NCI-H146 treated with DMSO at 0.1 percent for 48 hours (cell line): ENCODE measurements at regions not wholly inside any gene's neighbourhood (a gene's known extent, or its start where the extent isn't known, plus 50 kb on each side); places are given as distances from the start of the nearest gene placed in this dataset.

ENCODE experiments used
- DNase-seq: peaks from one replicate; lab custom pipeline; 2025; ENCODE audit not compliant: unreplicated experiment; lab: John Stamatoyannopoulos, UW

DNA sequence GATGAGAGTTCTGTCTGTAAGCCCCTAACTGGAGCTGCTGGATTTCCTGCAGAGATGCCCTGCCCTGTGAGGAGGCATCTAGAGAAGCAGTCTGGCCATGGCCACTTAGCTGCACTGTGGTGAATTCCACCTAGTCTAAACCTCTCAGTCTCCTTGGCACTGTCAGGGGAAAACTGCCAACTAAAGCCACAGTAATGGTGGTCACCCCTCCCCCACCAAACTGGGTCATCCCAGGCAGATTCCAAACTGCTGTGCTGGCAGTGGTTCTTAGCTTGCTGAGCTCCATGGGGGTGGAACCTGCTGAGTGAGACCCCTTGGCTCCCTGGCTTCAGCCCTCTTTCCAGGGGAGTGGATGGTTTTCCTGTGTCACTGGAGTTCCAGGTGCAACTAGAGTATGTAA, 740.6 kb downstream of the RWDD3 start:
- DNase-seq: no peak

DNA sequence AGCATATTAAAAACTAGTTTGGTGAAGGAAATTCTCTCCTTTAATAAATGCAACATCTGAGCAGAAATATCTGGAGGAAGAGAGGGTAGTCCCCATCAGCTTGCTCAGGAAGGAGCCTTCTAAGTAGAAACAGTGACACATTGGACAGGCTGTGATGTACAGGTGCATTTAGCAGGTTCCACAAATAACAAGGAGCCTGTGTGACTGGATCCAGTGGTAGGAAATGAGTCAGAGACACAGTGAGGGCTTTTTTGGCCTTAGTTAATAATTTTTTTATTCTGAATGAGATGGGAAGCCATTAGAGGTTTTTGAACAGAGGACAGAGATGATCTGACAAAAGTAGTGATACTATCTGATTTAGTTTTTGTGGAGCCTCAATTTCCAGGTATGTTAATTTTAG, 738.9 kb upstream of the PTBP2 start:
- DNase-seq: no peak

DNA sequence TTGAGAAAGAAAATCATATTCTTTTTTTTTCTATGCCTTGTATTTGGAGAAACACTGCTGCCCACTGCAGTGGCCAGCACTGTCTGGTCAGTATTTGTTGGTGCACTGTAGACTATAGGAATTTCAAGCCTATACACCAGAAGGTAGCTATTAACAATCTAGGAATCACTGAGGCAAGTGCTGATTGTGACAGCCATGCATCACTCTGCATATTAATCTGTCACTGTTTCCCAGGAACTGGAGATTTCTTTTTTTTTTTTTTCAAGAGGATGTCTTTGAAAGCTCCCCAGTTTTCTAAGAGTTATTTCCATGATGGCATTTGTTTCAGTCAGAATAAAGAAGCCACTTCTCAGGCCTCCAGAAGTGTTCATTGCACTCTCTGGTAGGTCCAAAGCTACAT, 737.8 kb upstream of the PTBP2 start:
- DNase-seq: no peak

DNA sequence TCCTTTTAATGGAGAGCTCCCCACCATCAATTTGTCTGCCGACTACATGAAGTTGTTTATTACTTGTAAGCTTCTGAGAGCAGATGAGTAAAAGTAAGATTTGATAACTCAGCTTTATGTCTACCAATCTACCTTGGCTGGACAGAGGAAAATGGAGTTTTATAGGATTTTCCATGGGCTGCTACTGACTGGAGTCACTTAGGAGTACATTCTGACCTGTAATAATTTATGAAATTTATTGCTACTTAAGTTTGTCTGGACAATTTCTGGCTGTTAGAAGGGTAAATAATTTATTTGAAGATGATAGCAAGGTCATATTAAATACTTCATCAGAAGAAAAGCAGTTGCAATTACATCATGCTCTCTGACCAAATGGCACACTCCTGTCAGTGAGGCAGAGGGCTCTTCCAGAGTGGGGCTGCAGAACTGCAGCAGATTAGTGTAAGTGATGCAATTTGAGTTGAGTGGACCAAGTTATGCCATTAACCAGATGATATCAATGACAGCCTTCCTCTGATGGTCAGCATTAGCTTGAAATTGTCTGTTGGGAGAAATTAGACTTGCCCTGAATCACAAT, 736.7 kb upstream of the PTBP2 start:
- DNase-seq: no peak

DNA sequence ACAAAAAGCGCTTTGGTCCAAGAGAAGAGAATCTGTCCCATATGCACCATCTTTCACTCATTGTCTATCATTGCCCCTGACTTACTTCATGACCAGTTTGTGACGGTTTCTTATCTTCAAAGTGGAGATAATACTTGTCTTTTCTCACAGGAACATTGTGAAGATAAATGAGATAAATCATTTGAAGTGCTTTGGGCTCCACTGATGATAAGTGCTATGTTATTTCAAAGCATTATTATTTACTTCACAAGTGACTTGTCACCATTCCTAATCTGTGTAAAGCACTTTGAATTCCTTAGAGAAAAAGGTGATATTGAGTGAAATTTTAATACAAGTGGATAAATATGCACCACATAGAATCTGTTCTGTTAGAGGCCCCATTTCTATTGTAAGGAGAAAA, 731.6 kb upstream of the PTBP2 start:
- no peak for DNase-seq

DNA sequence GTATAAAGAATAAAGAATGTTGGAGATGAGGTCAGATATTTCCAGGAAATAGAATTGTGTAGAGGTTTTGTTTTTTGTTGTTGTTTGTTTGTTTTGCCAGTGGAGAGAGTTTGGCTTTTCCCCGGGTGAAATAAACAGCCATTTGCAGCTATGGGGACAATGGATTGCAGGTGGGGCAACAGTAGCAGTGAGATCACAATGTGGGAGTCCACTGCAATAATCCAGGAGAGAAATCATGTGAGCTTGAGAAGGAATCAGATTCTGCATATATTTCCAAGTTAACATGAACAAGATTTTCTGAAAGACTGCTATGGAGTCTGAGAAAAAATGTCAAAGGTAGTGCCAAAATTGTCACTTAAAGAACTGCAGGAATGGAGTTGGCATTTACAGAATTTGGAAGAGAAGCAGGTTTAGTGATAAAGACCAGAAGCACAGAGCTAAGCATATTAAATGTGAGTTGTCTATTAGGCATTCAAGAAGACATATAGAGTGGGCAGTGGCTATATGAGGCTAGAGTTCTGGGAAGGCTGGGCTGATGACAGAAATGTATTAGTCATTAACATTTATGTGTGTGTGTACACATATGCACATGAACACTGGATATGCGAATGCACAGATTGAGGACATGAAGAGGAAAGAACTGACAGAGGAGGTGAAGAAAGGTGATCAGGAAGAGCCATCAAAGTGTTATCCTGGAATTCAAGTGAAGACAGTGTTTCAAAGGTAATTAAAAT, 729.6 kb upstream of the PTBP2 start:
- DNase-seq: no peak

DNA sequence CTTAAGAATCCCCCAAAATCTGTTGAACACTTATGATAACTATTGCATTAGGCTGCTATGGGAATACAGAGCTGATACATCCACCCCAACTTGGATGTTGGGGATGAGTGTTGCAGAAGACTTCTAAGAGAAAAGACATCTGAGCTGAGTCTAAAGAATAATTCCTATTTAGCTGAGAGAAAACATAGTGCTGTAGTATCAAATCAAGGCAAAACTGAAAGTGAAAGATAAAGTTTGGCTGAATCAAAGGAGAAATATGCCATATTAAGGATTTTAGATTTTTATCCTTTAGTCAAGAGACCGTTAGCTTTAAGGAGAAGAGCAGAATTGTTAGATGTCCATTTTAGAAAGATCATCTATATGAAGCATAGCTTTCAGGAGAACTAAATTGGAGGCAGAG, 726.9 kb upstream of the PTBP2 start:
- DNase-seq: no peak

DNA sequence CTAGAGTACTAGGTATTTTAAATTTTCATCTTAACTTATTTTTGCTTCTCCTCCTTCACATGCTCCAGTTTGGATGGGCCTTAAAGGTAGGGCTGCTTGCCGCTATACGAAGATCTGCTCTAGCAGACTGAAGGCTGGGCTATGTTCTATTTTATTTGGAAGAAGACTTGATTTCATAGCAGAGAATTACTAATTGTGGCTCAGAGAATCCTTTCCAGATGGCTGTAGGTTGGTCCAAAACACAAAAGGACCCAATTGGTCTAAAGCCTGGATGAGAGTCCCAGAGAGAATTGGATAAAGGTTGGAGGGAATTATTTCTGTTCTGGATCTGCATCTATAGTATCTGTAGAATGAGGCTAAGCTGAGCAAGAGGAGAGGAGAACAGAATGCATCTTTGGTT, 719.4 kb upstream of the PTBP2 start:
- no peak for DNase-seq

DNA sequence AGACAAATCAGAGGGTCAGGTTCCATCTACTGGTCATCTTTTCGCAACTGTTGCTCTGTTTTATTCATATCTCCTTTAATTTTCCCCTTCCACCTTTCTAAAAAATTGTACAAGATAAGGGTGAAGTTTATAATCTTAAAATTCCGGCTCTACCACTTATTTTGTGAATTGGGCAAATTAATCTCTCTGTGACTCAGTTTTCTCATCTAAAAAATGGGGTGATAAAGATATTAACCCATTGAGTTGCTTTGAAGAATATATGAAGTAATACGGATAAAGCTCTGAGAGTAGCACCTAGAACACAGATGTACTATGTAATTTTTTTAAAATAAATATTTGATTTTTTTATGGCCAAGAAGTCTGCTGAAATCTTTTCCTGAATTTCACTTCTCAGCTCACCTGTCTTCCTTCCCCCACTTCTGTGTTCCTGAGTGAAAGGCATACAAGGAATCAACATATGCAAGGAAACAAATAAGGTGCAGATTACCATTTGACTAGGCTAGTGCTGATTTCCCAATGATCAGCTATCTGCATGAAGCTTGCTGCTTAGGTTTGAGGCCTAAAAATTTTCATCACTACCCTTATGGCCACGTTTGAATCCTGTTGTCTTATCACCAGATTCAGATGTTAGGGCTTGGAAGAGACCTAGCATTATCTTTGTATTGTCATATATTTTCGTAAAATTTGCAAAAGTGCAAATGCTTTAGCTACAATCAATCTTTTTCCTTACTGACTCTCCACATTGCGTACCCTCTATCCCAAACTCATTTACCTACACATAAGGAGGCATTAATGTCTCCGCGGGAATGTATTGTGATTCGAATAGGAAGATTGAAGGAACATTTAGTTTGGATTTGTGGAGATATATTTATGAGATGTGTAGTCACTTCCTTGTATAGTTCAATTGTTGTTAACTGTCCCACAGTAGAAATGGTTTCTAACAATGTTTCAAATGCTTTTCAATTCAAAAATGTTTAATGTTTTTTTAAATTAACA, 718.3 kb upstream of the PTBP2 start:
- no peak for DNase-seq

DNA sequence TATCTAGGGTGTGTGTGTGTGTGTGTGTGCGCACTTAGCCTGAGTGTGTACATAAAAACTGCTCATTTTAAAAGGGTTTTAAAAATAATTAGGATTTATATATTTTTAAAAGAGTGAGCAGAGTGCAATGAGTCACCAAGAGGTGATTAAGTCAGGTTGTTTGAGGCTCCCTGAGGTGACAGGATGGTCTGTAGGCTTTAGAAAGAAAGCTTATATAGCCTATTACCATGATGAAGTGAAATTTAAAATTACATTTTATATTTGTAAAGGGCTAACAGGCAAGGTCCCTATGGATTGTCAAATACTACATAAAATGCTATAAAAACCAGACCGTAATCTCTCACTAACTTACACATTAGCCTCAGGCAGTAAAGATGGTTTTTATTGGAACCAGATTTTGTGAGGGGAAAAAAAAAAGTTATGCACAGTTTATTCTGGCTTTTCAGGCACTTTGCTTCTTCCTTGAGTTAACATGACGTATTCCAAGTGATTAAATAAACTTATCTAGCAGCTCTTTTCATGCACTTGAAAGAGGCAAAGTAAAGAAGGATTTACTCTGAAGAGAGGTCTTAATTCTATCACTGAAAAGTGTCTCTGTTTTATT, 711.7 kb upstream of the PTBP2 start:
- no peak for DNase-seq

DNA sequence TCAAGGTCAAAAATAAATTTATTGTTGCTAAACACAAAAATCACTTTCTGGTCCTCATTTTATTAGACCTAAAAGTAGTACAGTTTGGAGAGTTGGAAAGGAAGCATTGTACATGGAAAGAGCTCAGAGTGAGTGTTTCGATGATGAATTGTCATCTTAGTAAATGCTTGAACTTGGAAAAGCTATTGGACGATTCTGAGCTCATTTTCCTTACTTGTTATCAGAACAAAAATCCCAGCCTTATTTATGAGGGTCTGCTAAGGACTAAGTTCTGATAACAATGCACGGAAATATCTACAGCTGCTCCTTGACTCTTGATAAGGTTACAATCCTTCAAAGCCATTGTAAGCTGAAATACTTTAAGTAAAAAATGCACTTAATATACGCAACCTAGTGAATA, 710.0 kb upstream of the PTBP2 start:
- no peak for DNase-seq

DNA sequence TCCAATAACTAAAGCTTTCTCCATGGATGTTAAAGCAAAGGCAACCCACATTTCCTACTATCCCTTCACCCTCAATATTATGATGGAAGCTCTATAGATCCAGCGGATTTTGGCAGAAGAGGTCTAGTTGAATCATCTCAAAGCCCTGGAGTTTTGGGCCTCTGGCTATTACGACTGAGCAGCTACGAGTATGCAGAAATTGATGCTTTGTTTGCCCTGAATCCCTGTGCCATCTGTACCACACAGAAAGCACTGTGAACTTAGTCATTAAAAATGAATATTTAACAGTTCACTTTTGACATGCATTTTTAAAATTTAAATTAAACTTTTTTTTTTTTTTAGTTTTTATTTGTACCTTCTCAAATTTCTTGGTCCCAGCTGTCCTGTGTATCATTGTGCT, 705.4 kb upstream of the PTBP2 start:
- DNase-seq: no peak

DNA sequence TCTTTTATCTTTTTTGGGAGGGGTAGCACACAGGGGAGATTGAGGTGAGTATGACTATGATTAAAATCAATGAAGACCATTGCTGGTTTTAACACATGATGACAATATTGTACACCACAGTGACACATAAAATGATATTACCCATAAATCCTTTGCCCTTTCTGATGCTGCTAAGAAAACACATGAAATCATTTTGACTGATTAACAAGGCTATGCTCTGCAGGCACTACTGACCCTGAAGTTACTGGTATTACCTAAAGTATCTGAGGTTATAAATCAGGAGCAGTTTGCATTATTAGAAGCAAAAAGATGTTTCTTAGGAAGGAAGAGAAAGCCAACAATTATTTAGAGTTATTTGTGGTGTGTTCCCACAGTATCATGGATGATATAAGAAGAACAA, 701.2 kb upstream of the PTBP2 start:
- no peak for DNase-seq

DNA sequence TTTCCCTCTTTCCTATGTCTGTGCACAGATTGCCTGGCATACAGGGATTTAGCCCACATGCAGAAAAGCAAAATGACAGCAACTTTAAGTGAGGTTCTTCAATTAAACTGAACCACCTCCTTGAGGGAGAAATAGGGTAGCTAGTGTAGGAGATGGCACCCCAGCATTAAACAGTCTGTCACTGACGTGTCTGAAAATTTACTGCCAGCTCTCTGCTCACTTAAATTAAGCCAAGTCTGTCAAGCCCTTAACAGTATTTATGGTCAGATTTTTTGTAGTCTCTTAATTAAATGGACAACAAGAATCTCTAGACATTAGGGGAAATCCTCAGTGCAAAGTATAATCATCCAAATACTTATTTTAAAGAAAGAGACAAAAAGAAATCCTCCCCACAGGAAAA, 696.5 kb upstream of the PTBP2 start:
- DNase-seq: no peak

DNA sequence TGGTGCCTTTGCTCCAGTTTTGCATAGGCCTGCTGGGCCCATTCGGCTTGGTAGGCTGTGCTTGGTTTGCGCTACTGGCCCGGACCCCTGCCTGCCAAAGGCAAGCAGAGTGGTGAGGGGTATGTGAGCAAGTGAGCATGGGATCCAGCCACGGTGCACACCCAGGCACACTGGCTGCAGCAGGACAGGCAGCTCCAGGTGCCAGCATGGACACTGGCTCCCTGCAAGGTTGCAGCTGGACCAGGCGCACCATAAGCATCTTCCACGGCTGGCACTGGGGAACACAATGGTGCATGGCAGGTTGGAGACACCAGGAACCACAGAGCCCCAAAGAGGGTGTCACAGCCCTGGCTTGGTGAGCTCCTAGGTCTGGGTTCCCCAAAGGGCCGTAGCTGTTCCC, 693.5 kb upstream of the PTBP2 start:
- no peak for DNase-seq

DNA sequence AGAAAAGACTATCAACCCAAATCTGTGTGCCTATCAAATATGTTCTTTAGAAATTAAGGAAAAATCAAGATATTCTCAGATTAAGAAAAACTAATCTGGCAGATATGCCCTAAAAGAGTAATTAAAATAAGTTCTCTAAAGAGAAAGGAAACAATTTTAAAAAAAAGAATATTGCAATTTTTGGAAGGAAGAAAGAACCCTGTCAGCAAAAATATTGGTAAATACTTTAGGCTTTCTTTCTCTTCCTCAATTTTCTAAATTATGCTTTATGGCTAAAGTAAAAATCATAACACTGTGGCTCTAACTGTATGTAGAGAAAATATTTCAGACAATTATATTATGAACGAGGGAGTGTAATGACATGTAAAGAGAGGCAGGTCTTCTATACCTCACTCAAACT, 691.3 kb upstream of the PTBP2 start:
- no peak for DNase-seq

DNA sequence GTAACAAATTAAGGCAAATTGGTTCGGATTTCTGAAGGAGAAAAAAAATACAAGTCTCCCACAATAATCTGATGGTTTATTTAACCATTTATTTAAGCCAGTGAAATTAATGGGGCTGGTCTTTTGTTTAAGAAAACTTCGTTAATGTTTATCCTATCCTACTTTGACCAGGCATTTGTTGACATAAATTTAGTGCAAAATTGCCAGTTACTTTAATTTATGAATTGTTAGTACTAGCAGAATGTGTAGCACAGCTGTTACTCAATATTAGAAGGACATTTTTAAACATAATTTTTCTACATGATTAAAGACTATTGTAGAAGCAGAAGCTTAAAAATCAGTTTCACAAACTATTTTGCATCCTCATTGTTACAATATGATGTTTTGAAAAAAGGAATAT, 687.6 kb upstream of the PTBP2 start:
- DNase-seq: no peak

DNA sequence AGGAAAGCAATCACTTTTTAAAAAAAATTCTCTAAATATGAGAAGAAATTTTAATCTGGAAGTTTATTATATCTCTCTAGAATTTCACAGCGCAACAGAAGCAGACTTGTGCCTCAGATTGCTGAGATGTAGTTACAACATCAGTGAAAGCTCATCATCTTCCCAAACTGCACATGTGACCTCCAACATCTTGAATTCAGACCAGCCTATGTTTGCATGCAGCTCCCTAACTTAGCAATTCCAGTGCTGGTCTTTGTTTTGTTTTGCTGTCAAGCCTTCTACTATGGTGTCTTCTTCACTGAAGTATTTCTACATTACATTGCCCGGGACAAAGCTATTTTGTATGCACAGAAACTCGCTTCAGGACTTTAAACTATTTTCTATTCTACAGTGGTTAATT, 684.8 kb upstream of the PTBP2 start:
- no peak for DNase-seq

DNA sequence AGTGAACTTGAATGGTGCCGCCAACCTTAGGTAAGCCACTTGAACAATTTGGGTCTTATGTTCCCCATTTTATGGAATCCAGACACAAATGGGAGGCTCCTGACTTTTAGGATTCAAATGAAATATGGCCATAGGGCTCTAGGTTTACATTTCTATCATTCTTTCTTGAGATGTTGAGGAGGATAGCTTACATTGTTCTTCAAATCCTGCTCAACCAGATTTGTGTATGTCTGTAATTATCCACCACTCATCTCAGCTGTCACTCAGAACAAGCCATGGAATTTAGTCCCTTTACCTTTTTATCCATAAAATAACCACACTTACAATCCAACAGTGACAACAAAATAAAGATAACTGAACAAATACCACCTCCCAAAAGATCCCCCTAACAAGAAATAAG, 682.9 kb upstream of the PTBP2 start:
- no peak for DNase-seq

DNA sequence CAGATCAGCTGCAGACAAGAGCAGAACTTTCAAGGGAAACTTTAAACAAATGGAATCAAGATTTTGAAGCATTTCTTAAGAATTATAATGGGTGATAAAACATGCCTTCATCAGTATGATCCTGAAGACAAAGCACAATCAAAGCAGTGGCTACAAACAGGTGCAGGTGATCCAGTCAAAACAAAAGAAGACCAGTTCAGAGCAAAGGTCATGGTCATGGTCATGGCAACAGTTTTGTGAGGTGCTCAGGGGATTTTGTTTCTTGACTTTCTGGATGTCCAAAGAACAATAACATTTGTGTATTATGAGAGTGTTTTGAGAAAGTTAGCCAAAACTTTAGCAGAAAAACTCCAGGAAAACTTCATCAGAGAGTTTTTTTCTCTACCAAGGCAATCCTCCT, 681.7 kb upstream of the PTBP2 start:
- no peak for DNase-seq

DNA sequence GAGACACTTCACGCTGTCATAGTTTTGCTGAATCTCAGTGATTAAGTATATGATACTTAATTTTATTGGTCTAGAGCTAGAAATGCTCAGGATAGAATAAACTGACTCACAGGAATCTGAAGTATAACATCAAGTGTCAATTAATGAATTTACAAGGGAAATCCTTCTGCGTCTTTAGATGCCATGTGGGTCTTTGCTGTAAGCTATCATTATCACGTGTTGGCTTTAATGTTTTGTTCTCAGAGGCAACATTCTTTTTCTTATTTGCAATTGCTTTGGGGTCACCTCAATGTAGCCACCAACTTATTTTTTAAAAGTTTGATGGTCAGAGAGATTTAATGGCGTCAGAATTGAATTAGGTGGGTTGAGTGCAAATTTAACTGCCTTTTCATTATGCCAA, 680.1 kb upstream of the PTBP2 start:
- DNase-seq: no peak
